ENCODE measurements at regions not wholly inside any gene's neighbourhood (a gene's known extent, or its start where the extent isn't known, plus 50 kb on each side); places are given as distances from the start of the nearest gene placed in this dataset.

DNA sequence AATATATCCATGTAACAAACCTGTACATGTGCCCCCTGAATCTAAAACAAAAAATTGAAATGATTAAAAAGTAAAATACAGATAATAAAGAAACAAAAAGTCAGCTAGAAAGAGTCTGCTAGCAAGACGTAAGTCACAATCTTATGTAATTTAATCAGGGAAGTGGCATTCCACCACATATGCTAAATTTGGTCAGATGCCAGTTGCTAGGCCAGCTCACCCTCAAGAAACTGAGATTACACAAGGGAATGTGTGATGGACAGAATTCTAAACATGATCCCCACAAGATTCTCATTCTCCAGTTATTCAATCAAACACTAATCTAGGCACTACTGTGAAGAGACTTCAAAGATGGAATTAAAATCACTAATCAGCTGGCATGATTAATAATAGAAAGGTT, 689.3 kb downstream of the CENPC start:
- WGBS, 2 donors (ENCODE audit: low coverage in 1 of 2) = 14 to 36% methylated on average over 1 of the region's 1 CpG
- peaks cover 0 to 10% (median 0%) of the 10 kb centered on the region in 3 donors for H3K9me3 ChIP-seq
- H3K27me3 ChIP-seq = no peaks in the 10 kb centered on the region
- no peaks in the 10 kb centered on the region for H3K36me3 ChIP-seq
- H3K4me3 ChIP-seq = no peak overlapping the region
- no peak for TF ChIP-seq EP300 (IDR thresholded peaks at IDR 0.05)
- TF ChIP-seq, protein P1, sequence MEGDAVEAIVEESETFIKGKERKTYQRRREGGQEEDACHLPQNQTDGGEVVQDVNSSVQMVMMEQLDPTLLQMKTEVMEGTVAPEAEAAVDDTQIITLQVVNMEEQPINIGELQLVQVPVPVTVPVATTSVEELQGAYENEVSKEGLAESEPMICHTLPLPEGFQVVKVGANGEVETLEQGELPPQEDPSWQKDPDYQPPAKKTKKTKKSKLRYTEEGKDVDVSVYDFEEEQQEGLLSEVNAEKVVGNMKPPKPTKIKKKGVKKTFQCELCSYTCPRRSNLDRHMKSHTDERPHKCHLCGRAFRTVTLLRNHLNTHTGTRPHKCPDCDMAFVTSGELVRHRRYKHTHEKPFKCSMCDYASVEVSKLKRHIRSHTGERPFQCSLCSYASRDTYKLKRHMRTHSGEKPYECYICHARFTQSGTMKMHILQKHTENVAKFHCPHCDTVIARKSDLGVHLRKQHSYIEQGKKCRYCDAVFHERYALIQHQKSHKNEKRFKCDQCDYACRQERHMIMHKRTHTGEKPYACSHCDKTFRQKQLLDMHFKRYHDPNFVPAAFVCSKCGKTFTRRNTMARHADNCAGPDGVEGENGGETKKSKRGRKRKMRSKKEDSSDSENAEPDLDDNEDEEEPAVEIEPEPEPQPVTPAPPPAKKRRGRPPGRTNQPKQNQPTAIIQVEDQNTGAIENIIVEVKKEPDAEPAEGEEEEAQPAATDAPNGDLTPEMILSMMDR (IDR thresholded peaks at IDR 0.05) = no peak
- no peak for TF ChIP-seq POLR2AphosphoS5 (IDR thresholded peaks at IDR 0.05)
- no peak for TF ChIP-seq POLR2A (IDR thresholded peaks at IDR 0.05)
- no peak overlapping the region for H3K27ac ChIP-seq
- no peak for ATAC-seq
- H3K4me1 ChIP-seq = no peaks in the 10 kb centered on the region

DNA sequence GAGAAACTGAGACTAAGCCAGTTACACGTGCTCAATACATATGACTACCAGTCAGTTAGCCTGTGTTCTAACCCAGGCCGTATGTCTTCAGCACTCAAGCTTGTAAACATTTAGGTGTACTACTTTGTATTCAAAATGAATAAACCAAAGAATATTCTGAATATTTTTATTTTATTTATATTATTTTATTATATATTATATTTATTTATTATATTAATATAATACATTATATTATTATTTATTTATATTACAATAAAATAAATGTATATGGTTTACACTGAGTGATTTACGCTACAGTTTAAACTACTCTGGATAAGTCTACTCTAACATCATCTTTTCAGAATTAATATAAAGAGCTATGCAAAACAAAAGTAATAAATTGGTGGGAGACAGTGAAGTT, 691.5 kb downstream of the CENPC start:
- no peak overlapping the region for H3K27ac ChIP-seq
- TF ChIP-seq, protein P1 (IDR thresholded peaks at IDR 0.05) = no peak
- TF ChIP-seq POLR2AphosphoS5 (IDR thresholded peaks at IDR 0.05) = no peak
- TF ChIP-seq EP300 (IDR thresholded peaks at IDR 0.05) = no peak
- TF ChIP-seq POLR2A (IDR thresholded peaks at IDR 0.05) = no peak
- H3K4me3 ChIP-seq = no peak overlapping the region
- H3K9me3 ChIP-seq = no peaks in the 10 kb centered on the region
- no peaks in the 10 kb centered on the region for H3K36me3 ChIP-seq
- ATAC-seq = no peak
- H3K4me1 ChIP-seq = no peaks in the 10 kb centered on the region
- no peaks in the 10 kb centered on the region for H3K27me3 ChIP-seq
- 80 to 93% methylated on average over 3 of the region's 3 CpGs for WGBS, 2 donors (ENCODE audit: low coverage in 1 of 2)

DNA sequence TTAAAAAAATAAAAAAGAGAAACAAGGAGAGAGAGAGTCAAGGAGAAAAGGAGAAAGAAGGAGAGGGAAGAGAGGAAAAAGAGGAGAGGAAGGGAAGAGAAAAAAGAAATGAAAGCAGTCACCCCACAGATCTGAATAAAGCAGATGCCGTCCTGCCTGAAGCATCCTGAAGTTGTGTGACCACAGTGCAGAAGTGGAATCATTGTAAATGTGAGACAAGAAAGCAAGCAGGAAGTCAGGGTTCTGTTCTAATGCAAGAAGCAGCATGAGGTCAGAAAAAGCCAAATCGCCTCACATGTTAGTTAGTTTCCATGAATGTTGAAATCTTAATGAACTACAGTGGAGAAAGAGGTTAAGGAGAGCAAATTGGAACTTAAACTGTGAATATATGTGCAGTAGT, 692.5 kb downstream of the CENPC start:
- H3K9me3 ChIP-seq = no peaks in the 10 kb centered on the region
- no peak for ATAC-seq
- H3K4me1 ChIP-seq = no peaks in the 10 kb centered on the region
- H3K27me3 ChIP-seq = no peaks in the 10 kb centered on the region
- no peak overlapping the region for H3K4me3 ChIP-seq
- 49 to 50% methylated on average over 2 of the region's 2 CpGs for WGBS, 2 donors (ENCODE audit: low coverage in 1 of 2)
- TF ChIP-seq, protein P1 (IDR thresholded peaks at IDR 0.05) = no peak
- no peak for TF ChIP-seq POLR2AphosphoS5 (IDR thresholded peaks at IDR 0.05)
- TF ChIP-seq EP300 (IDR thresholded peaks at IDR 0.05) = no peak
- no peak for TF ChIP-seq POLR2A (IDR thresholded peaks at IDR 0.05)
- no peak overlapping the region for H3K27ac ChIP-seq
- H3K36me3 ChIP-seq = no peaks in the 10 kb centered on the region

DNA sequence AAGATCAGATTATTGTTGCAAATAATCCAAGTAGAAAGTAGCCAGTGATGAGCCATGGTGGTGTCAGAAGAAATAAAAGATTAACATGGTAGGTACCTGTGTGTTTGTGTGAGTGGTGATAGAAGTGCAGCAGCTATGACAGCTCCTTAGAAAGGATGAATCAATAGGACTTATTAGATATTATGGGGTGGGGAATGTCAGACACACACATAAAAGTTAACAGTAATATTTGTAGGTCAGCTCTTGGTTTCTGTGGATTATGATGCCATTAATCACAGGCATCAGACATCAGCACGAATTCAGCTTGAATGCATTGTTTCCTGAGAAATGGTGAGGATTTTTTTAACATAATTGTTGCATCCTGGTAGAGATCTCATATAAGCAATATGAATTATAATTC, 695.7 kb downstream of the CENPC start:
- H3K36me3 ChIP-seq = no peaks in the 10 kb centered on the region
- H3K4me1 ChIP-seq = no peaks in the 10 kb centered on the region
- H3K9me3 ChIP-seq = no peaks in the 10 kb centered on the region
- no peaks in the 10 kb centered on the region for H3K27me3 ChIP-seq
- no peak overlapping the region for H3K27ac ChIP-seq
- TF ChIP-seq EP300 (IDR thresholded peaks at IDR 0.05) = no peak
- TF ChIP-seq POLR2AphosphoS5 (IDR thresholded peaks at IDR 0.05) = no peak
- TF ChIP-seq, protein P1 (IDR thresholded peaks at IDR 0.05) = no peak
- no peak for TF ChIP-seq POLR2A (IDR thresholded peaks at IDR 0.05)
- no peak overlapping the region for H3K4me3 ChIP-seq
- 25 to 33% methylated on average over 1 of the region's 1 CpG for WGBS, 2 donors (ENCODE audit: low coverage in 1 of 2)
- no peak for ATAC-seq

DNA sequence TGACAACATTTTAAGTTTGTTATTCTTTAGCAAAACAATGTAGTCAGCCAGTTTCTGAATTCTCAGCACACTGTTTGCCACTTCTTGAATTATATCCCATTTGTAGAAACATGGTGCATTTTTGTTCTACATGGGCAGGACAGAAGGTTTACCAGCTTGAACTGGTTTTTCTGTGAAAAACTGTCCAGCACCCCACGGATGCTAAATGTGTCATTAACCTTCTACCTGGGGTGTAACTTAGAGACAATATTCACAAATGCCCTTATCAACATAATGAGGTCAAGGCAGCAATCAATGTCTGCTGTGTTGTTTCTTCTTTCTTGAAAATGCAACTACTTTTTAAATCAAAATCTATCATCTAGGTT, 702.6 kb downstream of the CENPC start:
- TF ChIP-seq, protein P1 (IDR thresholded peaks at IDR 0.05) = no peak
- H3K4me3 ChIP-seq = no peak overlapping the region
- H3K27me3 ChIP-seq = no peaks in the 10 kb centered on the region
- no peaks in the 10 kb centered on the region for H3K9me3 ChIP-seq
- no peaks in the 10 kb centered on the region for H3K36me3 ChIP-seq
- 71% methylated on average over 1 of the region's 1 CpG; no CpG with 5 or more reads in 1 of the 2 donors for WGBS, 2 donors (ENCODE audit: low coverage in 1 of 2)
- ATAC-seq = no peak
- no peak overlapping the region for H3K27ac ChIP-seq
- H3K4me1 ChIP-seq = no peaks in the 10 kb centered on the region
